PC-3 (cell line): ENCODE measurements at regions not wholly inside any gene's neighbourhood (a gene's known extent, or its start where the extent isn't known, plus 50 kb on each side); places are given as distances from the start of the nearest gene placed in this dataset.

Experiments
- ATAC-seq: fragments of 200-7000 bp; cut with Tn5 transposase; 2 replicates; pipeline ENCODE4 v1.9.1; 2020; ENCODE audit warnings: mild to moderate bottlenecking, moderate library complexity
- BruUV-seq: library from RNA; stranded (reverse); fragments of 400-500 nt; replicated peaks from 2 replicates; lab custom pipeline; 2021; lab: Mats Ljungman, UMichigan
- CTCF ChIA-PET: fragments of 300-600 bp; sonication (Branson Sonifier 250); formaldehyde crosslinking; loops from one replicate; lab custom pipeline; 2022; ENCODE audit warnings: antibody characterized with exemption; lab: Charles Lee
- POLR2A ChIA-PET: fragments of 300-600 bp; sonication (Branson Sonifier 250); formaldehyde crosslinking; loops from one replicate; lab custom pipeline; 2022; ENCODE audit warnings: antibody characterized with exemption; ENCODE audit not compliant: unreplicated experiment; lab: Charles Lee
- DNase-seq: peaks from one replicate; pipeline ENCODE4 v3.0.0-alpha.2; 2015
- H2AFZ ChIP-seq: fragments of 300-600 bp; sonication (generic); 2 replicates; pipeline ENCODE4 v1.6.0; 2016; ENCODE audit warnings: antibody characterized with exemption, low read length
- H3F3A ChIP-seq: fragments of 300-600 bp; sonication (generic); one replicate; pipeline ENCODE4 v1.6.0; 2017; ENCODE audit warnings: antibody characterized with exemption, low read length, control low read depth, mild to moderate bottlenecking; ENCODE audit not compliant: unreplicated experiment
- H3K27ac ChIP-seq: fragments of 300-600 bp; sonication (generic); 2 replicates; pipeline ENCODE4 v1.5.1; 2016; ENCODE audit warnings: mild to moderate bottlenecking, low read length
- H3K27me3 ChIP-seq: fragments of 300-600 bp; sonication (generic); 2 replicates; pipeline ENCODE4 v1.6.1; 2016; ENCODE audit warnings: low read length, mixed read lengths
- H3K36me3 ChIP-seq: fragments of 300-600 bp; sonication (generic); 2 replicates; pipeline ENCODE4 v1.6.1; 2016; ENCODE audit warnings: low read depth, mixed run types, low read length, mixed read lengths
- H3K4me1 ChIP-seq: fragments of 300-600 bp; sonication (generic); 2 replicates; pipeline ENCODE4 v1.5.1; 2016; ENCODE audit warnings: low read length; ENCODE audit not compliant: insufficient read depth
- H3K4me2 ChIP-seq: fragments of 300-600 bp; sonication (generic); 2 replicates; pipeline ENCODE4 v1.6.0; 2016; ENCODE audit warnings: low read length
- H3K4me3 ChIP-seq: fragments of 300-600 bp; sonication (generic); 2 replicates; pipeline ENCODE4 v1.5.1; 2016; ENCODE audit warnings: mild to moderate bottlenecking, low read length, mixed read lengths
- H3K79me2 ChIP-seq: fragments of 300-600 bp; sonication (generic); 2 replicates; pipeline ENCODE4 v1.6.1; 2017; ENCODE audit warnings: low read length, mixed read lengths
- H3K9ac ChIP-seq: fragments of 300-600 bp; sonication (generic); 2 replicates; pipeline ENCODE4 v1.6.0; 2016; ENCODE audit warnings: mild to moderate bottlenecking, low read length
- H3K9me2 ChIP-seq: fragments of 300-600 bp; sonication (generic); replicated peaks from 2 replicates; pipeline ENCODE4 v1.6.1; 2016; ENCODE audit warnings: mixed run types, low read length, mixed read lengths
- H3K9me3 ChIP-seq: fragments of 300-600 bp; sonication (generic); 2 replicates; pipeline ENCODE4 v1.6.1; 2016; ENCODE audit warnings: low read length, mixed read lengths
- H4K20me1 ChIP-seq: fragments of 300-600 bp; sonication (generic); 2 replicates; pipeline ENCODE4 v1.6.1; 2016; ENCODE audit warnings: low read length, mixed read lengths
- CTCF ChIP-seq: fragments of 300-600 bp; sonication (generic); conservative IDR thresholded peaks from 2 replicates; pipeline ENCODE4 v1.5.1; 2017; ENCODE audit warnings: antibody characterized with exemption, low read depth, mild to moderate bottlenecking, low read length
- EZH2 ChIP-seq: fragments of 300-600 bp; sonication (generic); IDR thresholded peaks from one replicate; pipeline ENCODE4 v1.6.1; 2017; ENCODE audit warnings: antibody characterized with exemption, mild to moderate bottlenecking, low read length; ENCODE audit not compliant: unreplicated experiment
- EZH2phosphoT487 ChIP-seq: fragments of 300-600 bp; sonication (generic); IDR thresholded peaks from 2 replicates; pipeline ENCODE4 v1.6.1; 2018; ENCODE audit warnings: mild to moderate bottlenecking, antibody characterized with exemption, low read length, borderline replicate concordance
- intact Hi-C: fragments of 100-400 bp; cut with micrococcal nuclease; formaldehyde crosslinking; loops from 2 replicates; pipeline ENCODE4 v1.9.0; 2023

- BruUV-seq: no TSS peak
- H3K36me3 ChIP-seq: no peaks in the 10 kb centered on the region
- H3K27ac ChIP-seq: no peak overlapping the region
- DNase-seq: no peak
- ATAC-seq: no peak
- H3K79me2 ChIP-seq: no peaks in the 10 kb centered on the region
- intact Hi-C loops: no loop called here
- H3K4me2 ChIP-seq: no peak overlapping the region
- no peaks in the 10 kb centered on the region for H3K9me3 ChIP-seq
- no peak overlapping the region for H3K4me3 ChIP-seq
- no peak overlapping the region for H3K9ac ChIP-seq
- H4K20me1 ChIP-seq: no peaks in the 10 kb centered on the region
- ChIA-PET POLR2A (no interaction called here), CTCF (no interaction called here)
- no peaks in the 10 kb centered on the region for H3K4me1 ChIP-seq
- H3F3A ChIP-seq: no peaks in the 10 kb centered on the region
- H3K9me2 ChIP-seq: no peaks in the 10 kb centered on the region
- TF ChIP-seq EZH2phosphoT487 (no peak), EZH2 (no peak), CTCF (no peak)
- H3K27me3 ChIP-seq: no peaks in the 10 kb centered on the region
- H2AFZ ChIP-seq: no peak overlapping the region
These were observed 252.6 kb upstream of the IGFBP3 start for GRCh38 chr7:46173476-46174195.

GRCh38 chr7:46170792-46171191, 249.7 kb upstream of the IGFBP3 start:
- H3F3A ChIP-seq: no peaks in the 10 kb centered on the region
- intact Hi-C loops: no loop called here
- no peak overlapping the region for H3K4me2 ChIP-seq
- no peak overlapping the region for H2AFZ ChIP-seq
- H4K20me1 ChIP-seq: no peaks in the 10 kb centered on the region
- H3K27ac ChIP-seq: no peak overlapping the region
- DNase-seq: no peak
- TF ChIP-seq EZH2: no peak
- TF ChIP-seq CTCF: no peak
- no peak for TF ChIP-seq EZH2phosphoT487
- no peak overlapping the region for H3K4me3 ChIP-seq
- no peaks in the 10 kb centered on the region for H3K79me2 ChIP-seq
- no peak for ATAC-seq
- H3K9me3 ChIP-seq: no peaks in the 10 kb centered on the region
- H3K4me1 ChIP-seq: no peaks in the 10 kb centered on the region; the same call in 1 of the 2 replicates
- no TSS peak for BruUV-seq
- H3K27me3 ChIP-seq: no peaks in the 10 kb centered on the region
- H3K36me3 ChIP-seq: no peaks in the 10 kb centered on the region
- ChIA-PET CTCF (no interaction called here), POLR2A (no interaction called here)
- no peak overlapping the region for H3K9ac ChIP-seq
- no peaks in the 10 kb centered on the region for H3K9me2 ChIP-seq

- H3K9me3 ChIP-seq: no peaks in the 10 kb centered on the region
- H3K27me3 ChIP-seq: no peaks in the 10 kb centered on the region
- H3K4me1 ChIP-seq: peaks cover under 1% of the 10 kb centered on the region; the same call in 1 of the 2 replicates
- H3K79me2 ChIP-seq: no peaks in the 10 kb centered on the region
- H4K20me1 ChIP-seq: no peaks in the 10 kb centered on the region
- H3K4me2 ChIP-seq: no peak overlapping the region
- H3K9ac ChIP-seq: no peak overlapping the region
- H2AFZ ChIP-seq: no peak overlapping the region
- H3K27ac ChIP-seq: no peak overlapping the region
- no peaks in the 10 kb centered on the region for H3K9me2 ChIP-seq
- H3K36me3 ChIP-seq: no peaks in the 10 kb centered on the region
- CTCF ChIA-PET: no interaction called here
- intact Hi-C loops: no loop called here
- DNase-seq (no peak), ATAC-seq (no peak)
- no TSS peak for BruUV-seq
- TF ChIP-seq CTCF: no peak
- TF ChIP-seq EZH2: no peak
- TF ChIP-seq EZH2phosphoT487: no peak
- POLR2A ChIA-PET: no interaction called here
- H3K4me3 ChIP-seq: no peak overlapping the region
- no peaks in the 10 kb centered on the region for H3F3A ChIP-seq
These were observed 248.9 kb upstream of the IGFBP3 start for GRCh38 chr7:46170021-46170420.
